ENCODE measurements at regions not wholly inside any gene's neighbourhood (a gene's known extent, or its start where the extent isn't known, plus 50 kb on each side); places are given as distances from the start of the nearest gene placed in this dataset.

DNA sequence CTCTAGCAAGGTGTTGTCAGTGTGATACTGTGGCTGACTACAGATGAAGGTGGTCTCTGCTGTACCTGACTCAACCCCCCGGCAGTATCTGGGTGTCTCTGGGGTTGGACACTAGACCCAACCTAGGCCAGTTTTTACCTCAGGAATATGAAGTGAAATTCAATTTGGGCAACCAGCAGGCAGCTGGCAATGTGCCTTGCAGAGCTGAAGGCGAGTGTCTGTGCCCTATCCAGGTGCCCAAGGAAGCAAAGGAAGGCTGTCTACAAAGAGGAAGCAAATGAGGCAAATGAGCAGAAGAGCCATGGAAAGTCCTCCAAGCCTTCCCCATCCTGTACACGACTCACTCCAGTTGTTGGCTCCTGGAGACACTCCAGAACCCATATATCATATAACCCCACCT is 264.6 kb upstream of the AGAP1 start:
- TF ChIP-seq POLR2A (IDR thresholded peaks at IDR 0.05; ENCODE audit: low read length) (no peak), CEBPB (IDR thresholded peaks at IDR 0.05) (no peak), ESRRA (IDR thresholded peaks at IDR 0.05; ENCODE audit: borderline replicate concordance, low read length) (no peak), HOXA7 (CRISPR knock-in tag; IDR thresholded peaks at IDR 0.05) (no peak), CHD2 (IDR thresholded peaks at IDR 0.05; ENCODE audit: low read length, partially characterized antibody) (no peak), HDAC2 (IDR thresholded peaks at IDR 0.05) (no peak), CHD4 (IDR thresholded peaks at IDR 0.05; ENCODE audit: borderline replicate concordance) (no peak), CBX8 (IDR thresholded peaks at IDR 0.05) (no peak), SMC3 (IDR thresholded peaks at IDR 0.05) (no peak)
- TF ChIP-seq, protein P1, sequence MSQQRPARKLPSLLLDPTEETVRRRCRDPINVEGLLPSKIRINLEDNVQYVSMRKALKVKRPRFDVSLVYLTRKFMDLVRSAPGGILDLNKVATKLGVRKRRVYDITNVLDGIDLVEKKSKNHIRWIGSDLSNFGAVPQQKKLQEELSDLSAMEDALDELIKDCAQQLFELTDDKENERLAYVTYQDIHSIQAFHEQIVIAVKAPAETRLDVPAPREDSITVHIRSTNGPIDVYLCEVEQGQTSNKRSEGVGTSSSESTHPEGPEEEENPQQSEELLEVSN (IDR thresholded peaks at IDR 0.05; ENCODE audit: borderline replicate concordance, low read depth) = no peak
- TF ChIP-seq, protein P2, sequence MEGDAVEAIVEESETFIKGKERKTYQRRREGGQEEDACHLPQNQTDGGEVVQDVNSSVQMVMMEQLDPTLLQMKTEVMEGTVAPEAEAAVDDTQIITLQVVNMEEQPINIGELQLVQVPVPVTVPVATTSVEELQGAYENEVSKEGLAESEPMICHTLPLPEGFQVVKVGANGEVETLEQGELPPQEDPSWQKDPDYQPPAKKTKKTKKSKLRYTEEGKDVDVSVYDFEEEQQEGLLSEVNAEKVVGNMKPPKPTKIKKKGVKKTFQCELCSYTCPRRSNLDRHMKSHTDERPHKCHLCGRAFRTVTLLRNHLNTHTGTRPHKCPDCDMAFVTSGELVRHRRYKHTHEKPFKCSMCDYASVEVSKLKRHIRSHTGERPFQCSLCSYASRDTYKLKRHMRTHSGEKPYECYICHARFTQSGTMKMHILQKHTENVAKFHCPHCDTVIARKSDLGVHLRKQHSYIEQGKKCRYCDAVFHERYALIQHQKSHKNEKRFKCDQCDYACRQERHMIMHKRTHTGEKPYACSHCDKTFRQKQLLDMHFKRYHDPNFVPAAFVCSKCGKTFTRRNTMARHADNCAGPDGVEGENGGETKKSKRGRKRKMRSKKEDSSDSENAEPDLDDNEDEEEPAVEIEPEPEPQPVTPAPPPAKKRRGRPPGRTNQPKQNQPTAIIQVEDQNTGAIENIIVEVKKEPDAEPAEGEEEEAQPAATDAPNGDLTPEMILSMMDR (IDR thresholded peaks at IDR 0.05) = no peak
- TF ChIP-seq, protein P3, sequence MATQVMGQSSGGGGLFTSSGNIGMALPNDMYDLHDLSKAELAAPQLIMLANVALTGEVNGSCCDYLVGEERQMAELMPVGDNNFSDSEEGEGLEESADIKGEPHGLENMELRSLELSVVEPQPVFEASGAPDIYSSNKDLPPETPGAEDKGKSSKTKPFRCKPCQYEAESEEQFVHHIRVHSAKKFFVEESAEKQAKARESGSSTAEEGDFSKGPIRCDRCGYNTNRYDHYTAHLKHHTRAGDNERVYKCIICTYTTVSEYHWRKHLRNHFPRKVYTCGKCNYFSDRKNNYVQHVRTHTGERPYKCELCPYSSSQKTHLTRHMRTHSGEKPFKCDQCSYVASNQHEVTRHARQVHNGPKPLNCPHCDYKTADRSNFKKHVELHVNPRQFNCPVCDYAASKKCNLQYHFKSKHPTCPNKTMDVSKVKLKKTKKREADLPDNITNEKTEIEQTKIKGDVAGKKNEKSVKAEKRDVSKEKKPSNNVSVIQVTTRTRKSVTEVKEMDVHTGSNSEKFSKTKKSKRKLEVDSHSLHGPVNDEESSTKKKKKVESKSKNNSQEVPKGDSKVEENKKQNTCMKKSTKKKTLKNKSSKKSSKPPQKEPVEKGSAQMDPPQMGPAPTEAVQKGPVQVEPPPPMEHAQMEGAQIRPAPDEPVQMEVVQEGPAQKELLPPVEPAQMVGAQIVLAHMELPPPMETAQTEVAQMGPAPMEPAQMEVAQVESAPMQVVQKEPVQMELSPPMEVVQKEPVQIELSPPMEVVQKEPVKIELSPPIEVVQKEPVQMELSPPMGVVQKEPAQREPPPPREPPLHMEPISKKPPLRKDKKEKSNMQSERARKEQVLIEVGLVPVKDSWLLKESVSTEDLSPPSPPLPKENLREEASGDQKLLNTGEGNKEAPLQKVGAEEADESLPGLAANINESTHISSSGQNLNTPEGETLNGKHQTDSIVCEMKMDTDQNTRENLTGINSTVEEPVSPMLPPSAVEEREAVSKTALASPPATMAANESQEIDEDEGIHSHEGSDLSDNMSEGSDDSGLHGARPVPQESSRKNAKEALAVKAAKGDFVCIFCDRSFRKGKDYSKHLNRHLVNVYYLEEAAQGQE (IDR thresholded peaks at IDR 0.05) = no peak
